ENCODE measurements at regions not wholly inside any gene's neighbourhood (a gene's known extent, or its start where the extent isn't known, plus 50 kb on each side); places are given as distances from the start of the nearest gene placed in this dataset.
"Not testable (repeated sequence)": the region's sequence is repeated elsewhere in the genome, so short reads cannot be mapped to it uniquely, and the experiment has no call there.

- H4K20me1 ChIP-seq (replicated peaks; ENCODE audit: control insufficient read depth, insufficient read depth, low read length); FAIRE-seq; H3K9me3 ChIP-seq (replicated peaks; ENCODE audit: control insufficient read depth, insufficient read depth, low read depth, low read length); H3K4me2 ChIP-seq (ENCODE audit: insufficient read depth, low read length); H2AFZ ChIP-seq (ENCODE audit: low read depth, low read length); in situ Hi-C loops (cut with MboI); POLR2A ChIA-PET; CTCF ChIA-PET (ENCODE audit: low intra/inter-chr PET ratio); ATAC-seq; H3K9ac ChIP-seq (ENCODE audit: insufficient read depth in 1 of 2, low read depth in 2 of 2, low read length in 2 of 2); H3K27ac ChIP-seq (ENCODE audit: extremely low read depth, low read depth, low read length); H3K27me3 ChIP-seq (ENCODE audit: control insufficient read depth in 2 of 2, insufficient read depth in 2 of 2, low read length in 2 of 2); H3K9me1 ChIP-seq (ENCODE audit: control insufficient read depth, insufficient read depth, low read length); intact Hi-C loops (cut with micrococcal nuclease); H3K36me3 ChIP-seq (ENCODE audit: control insufficient read depth, insufficient read depth, low read length); BruUV-seq (replicated peaks); H3K4me3 ChIP-seq; H3K79me2 ChIP-seq (ENCODE audit: control insufficient read depth, insufficient read depth, low read length); H3K4me1 ChIP-seq (replicated peaks in 1 of 2; ENCODE audit: control insufficient read depth in 2 of 2, insufficient read depth in 2 of 2, low read length in 2 of 2); DNase-seq (ENCODE audit: extremely low read depth in 1 of 4, low spot score in 3 of 4); TF ChIP-seq ZBTB40 (CRISPR knock-in tag; IDR thresholded peaks at IDR 0.05): not testable (repeated sequence)
- TF ChIP-seq ZBTB40 (IDR thresholded peaks at IDR 0.05) (peak; percentile 50; the same call in 1 of the 2 replicates), ZNF146 (CRISPR knock-in tag; IDR thresholded peaks at IDR 0.05; ENCODE audit: unreplicated experiment) (peak; percentile 78)
- 9% methylated on average over 5 of the region's 5 CpGs for WGBS (ENCODE audit: insufficient coverage, low coverage, missing lambda C conversion rate)
These were observed 72.9 kb upstream of the TBX18 start for GRCh38 chr6:84837068-84837866.

Data from K562 (cell line).